Activated B cell treated with CpG ODN at 0.5 μM for 24 hours (primary cell): ENCODE measurements at regions not wholly inside any gene's neighbourhood (a gene's known extent, or its start where the extent isn't known, plus 50 kb on each side); places are given as distances from the start of the nearest gene placed in this dataset.

Source experiments
- ATAC-seq: fragments of 200-7000 bp; cut with Tn5 transposase; one replicate; pipeline ENCODE4 v1.10.0; 2021; ENCODE audit warnings: low read depth, mild to moderate bottlenecking, moderate library complexity
- CTCF ChIA-PET: fragments of 350-600 bp; sonication (Branson Sonifier 250); formaldehyde crosslinking; loops from one replicate; lab custom pipeline; 2021; ENCODE audit warnings: antibody characterized with exemption; lab: Charles Lee
- POLR2A ChIA-PET: fragments of 350-600 bp; sonication (Branson Sonifier 250); formaldehyde crosslinking; loops from one replicate; lab custom pipeline; 2021; ENCODE audit warnings: antibody characterized with exemption; lab: Charles Lee
- DNase-seq: peaks from one replicate; pipeline ENCODE4 v3.0.0; 2022
- H3K27ac Mint-ChIP-seq: one replicate; pipeline ENCODE4 v1.8.0; 2020; ENCODE audit warnings: mixed read lengths
- H3K27me3 Mint-ChIP-seq: one replicate; pipeline ENCODE4 v1.8.0; 2021; ENCODE audit warnings: mixed read lengths
- H3K36me3 Mint-ChIP-seq: one replicate; pipeline ENCODE4 v1.8.0; 2021; ENCODE audit warnings: low read depth, mixed read lengths
- H3K4me1 Mint-ChIP-seq: one replicate; pipeline ENCODE4 v1.8.0; 2021; ENCODE audit warnings: mixed read lengths
- H3K4me3 Mint-ChIP-seq: one replicate; pipeline ENCODE4 v1.8.0; 2020; ENCODE audit warnings: mild to moderate bottlenecking, mixed read lengths
- H3K9me3 Mint-ChIP-seq: one replicate; pipeline ENCODE4 v1.8.0; 2020; ENCODE audit warnings: mixed read lengths
- CTCF ChIP-seq: fragments of 200-600 bp; IDR thresholded peaks from one replicate; pipeline ENCODE4 v1.8.0; 2022; ENCODE audit warnings: antibody characterized with exemption, mild to moderate bottlenecking
- intact Hi-C: fragments of 100-400 bp; cut with micrococcal nuclease; formaldehyde crosslinking; loops from one replicate; pipeline ENCODE4 v1.15.1; 2024

GRCh38 chrX:26873736-26874135 lies 589.4 kb downstream of the PPP4R3C start:
- DNase-seq (no peak), ATAC-seq (no peak)
- POLR2A ChIA-PET, result no interaction called here
- intact Hi-C loops, result no loop called here
- H3K27me3 Mint-ChIP-seq, result no peaks in the 10 kb centered on the region
- CTCF ChIA-PET, result no interaction called here
- H3K27ac Mint-ChIP-seq, result no peak overlapping the region
- no peak overlapping the region for H3K4me3 Mint-ChIP-seq
- H3K4me1 Mint-ChIP-seq, result no peaks in the 10 kb centered on the region
- no peaks in the 10 kb centered on the region for H3K36me3 Mint-ChIP-seq
- H3K9me3 Mint-ChIP-seq, result no peaks in the 10 kb centered on the region
- TF ChIP-seq CTCF, result no peak

GRCh38 chrX:26871967-26872366 lies 591.2 kb downstream of the PPP4R3C start:
- intact Hi-C loops, result no loop called here
- ChIA-PET POLR2A (no interaction called here), CTCF (no interaction called here)
- TF ChIP-seq CTCF, result no peak
- H3K9me3 Mint-ChIP-seq, result no peaks in the 10 kb centered on the region
- H3K4me1 Mint-ChIP-seq, result no peaks in the 10 kb centered on the region
- DNase-seq, result no peak
- no peaks in the 10 kb centered on the region for H3K36me3 Mint-ChIP-seq
- H3K4me3 Mint-ChIP-seq, result no peak overlapping the region
- H3K27me3 Mint-ChIP-seq, result no peaks in the 10 kb centered on the region
- no peak for ATAC-seq
- H3K27ac Mint-ChIP-seq, result no peak overlapping the region

GRCh38 chrX:26851981-26852380 lies 611.2 kb downstream of the PPP4R3C start:
- no peak for TF ChIP-seq CTCF
- ChIA-PET CTCF (no interaction called here), POLR2A (no interaction called here)
- no peak overlapping the region for H3K27ac Mint-ChIP-seq
- H3K27me3 Mint-ChIP-seq, result no peaks in the 10 kb centered on the region
- no peak for DNase-seq
- H3K9me3 Mint-ChIP-seq, result no peaks in the 10 kb centered on the region
- no peaks in the 10 kb centered on the region for H3K36me3 Mint-ChIP-seq
- ATAC-seq, result no peak
- no peak overlapping the region for H3K4me3 Mint-ChIP-seq
- H3K4me1 Mint-ChIP-seq, result no peaks in the 10 kb centered on the region
- intact Hi-C loops, result no loop called here

GRCh38 chrX:26848511-26848910 lies 614.6 kb downstream of the PPP4R3C start:
- Mint-ChIP-seq H3K36me3 (no peaks in the 10 kb centered on the region), H3K4me3 (no peak overlapping the region), H3K27me3 (no peaks in the 10 kb centered on the region), H3K27ac (no peak overlapping the region), H3K9me3 (no peaks in the 10 kb centered on the region), H3K4me1 (no peaks in the 10 kb centered on the region)
- no peak for TF ChIP-seq CTCF
- no peak for ATAC-seq
- ChIA-PET CTCF (no interaction called here), POLR2A (no interaction called here)
- intact Hi-C loops, result no loop called here
- no peak for DNase-seq

GRCh38 chrX:26845056-26845455 lies 618.1 kb downstream of the PPP4R3C start:
- Mint-ChIP-seq H3K27ac (no peak overlapping the region), H3K4me3 (no peak overlapping the region), H3K27me3 (no peaks in the 10 kb centered on the region), H3K36me3 (no peaks in the 10 kb centered on the region), H3K9me3 (no peaks in the 10 kb centered on the region), H3K4me1 (no peaks in the 10 kb centered on the region)
- TF ChIP-seq CTCF, result no peak
- intact Hi-C loops, result no loop called here
- ChIA-PET CTCF (no interaction called here), POLR2A (no interaction called here)
- ATAC-seq (no peak), DNase-seq (no peak)
